NOMO-1 (cell line): ENCODE measurements at regions not wholly inside any gene's neighbourhood (a gene's known extent, or its start where the extent isn't known, plus 50 kb on each side); places are given as distances from the start of the nearest gene placed in this dataset.

Experiments
- DNase-seq, 2 experiments: peaks; one replicate each; lab custom pipeline; 2025; ENCODE audit not compliant: unreplicated experiment in 2 of 2; lab: John Stamatoyannopoulos, UW

DNA sequence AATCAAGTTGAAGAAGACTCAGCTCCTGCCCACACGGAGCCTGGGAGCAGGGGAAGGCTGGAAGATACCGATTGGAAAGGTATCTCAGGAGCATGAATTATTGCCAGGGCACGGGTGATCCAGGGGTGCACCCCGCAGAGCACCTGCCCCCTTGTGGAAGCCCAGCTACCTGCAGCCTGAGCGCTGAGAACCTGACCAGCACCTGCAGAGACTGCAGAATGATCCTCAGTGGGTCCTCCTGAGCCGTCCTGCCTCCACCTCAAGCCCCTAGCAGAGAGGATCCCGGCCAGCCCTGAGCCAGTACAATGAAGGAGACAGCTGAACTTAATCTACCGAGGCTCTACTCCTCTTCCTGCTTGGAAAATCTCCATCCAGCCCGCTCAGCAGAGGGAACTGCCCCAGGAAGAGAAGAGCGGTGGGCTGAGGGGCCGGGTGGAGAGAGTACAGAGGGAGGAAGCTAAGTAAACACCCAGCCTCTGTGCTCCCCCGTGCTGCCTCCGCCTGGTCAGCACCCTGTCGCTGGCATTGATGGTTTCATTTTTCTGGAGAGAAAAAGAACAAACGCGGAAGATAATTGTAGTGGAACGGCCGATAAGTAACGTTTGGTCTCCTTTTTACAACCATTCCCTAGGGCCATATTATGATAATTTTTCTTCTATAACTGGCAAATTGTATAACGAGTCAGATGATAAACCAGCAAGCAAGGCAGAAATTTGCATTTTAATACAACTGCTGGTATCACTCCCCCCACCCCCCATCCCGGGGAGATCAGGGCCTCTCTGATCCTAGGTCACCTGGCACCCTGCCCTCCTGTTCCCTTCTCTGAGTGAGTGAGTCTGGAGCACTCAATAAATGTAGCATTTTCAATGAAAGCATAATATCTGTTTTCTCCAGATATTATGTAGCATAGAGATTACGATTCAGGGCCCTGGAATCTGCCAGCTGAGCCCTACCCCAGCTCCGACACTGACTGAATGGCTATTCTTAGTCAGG is 204.5 kb upstream of the RPL38 start:
- peak; percentile 21 to 48 for DNase-seq

DNA sequence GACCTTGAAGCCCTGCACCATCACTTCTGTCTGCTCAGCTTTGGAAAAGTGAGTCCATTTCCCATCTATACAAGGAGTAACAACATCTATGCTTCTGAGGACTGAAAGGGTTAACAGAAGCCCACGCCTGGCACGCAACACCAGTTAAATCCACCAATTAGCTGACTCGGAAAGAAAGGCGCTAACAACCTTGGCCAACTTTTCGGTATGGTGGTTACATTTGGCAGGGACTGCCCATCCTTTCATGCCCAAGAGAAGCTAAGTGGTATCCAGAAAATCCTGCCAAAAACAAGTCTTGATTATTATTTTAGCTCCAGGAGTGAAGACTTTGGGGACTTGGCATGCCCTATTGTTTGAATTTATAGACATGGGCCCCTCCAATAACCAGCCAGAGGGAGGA is 202.3 kb upstream of the RPL38 start:
- DNase-seq, result no peak

DNA sequence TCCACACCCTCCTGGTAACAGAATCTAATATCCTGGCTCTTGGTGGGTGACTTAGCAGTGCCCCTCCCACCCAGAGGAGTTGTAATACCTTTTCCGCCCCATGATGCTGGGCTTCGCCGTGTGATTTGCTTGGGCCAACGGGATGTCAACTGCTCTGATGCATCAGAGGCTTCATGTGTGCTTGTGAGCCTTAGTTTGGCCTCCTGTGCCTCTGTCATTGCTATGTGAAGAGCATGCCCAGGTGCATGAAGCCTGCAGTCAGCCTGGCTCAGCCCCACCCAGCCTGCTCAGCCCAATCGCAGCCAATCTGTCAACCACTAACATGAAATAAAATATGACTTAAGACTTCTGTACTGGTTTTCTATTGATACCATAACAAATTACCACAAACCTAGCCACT is 201.2 kb upstream of the RPL38 start:
- no peak for DNase-seq

DNA sequence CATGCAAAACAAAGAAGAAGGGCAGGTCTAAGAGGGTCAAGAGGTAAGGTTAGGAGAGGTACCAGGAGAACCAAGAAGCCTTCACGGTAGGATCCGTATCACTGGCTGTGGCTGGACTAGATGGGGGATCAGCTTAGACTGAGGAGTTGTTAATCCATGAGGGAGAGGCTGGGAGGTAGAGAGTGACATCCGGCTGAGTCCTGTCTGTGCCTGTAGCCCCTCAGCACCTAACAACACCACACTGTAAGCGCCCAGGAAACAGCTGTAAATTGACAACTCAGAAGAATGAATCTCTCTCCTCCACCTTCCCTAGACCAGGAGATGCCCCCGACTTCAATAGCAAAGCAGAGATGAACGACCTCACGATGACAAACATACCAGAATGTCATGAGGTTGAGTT is 199.4 kb upstream of the RPL38 start:
- DNase-seq, result no peak

DNA sequence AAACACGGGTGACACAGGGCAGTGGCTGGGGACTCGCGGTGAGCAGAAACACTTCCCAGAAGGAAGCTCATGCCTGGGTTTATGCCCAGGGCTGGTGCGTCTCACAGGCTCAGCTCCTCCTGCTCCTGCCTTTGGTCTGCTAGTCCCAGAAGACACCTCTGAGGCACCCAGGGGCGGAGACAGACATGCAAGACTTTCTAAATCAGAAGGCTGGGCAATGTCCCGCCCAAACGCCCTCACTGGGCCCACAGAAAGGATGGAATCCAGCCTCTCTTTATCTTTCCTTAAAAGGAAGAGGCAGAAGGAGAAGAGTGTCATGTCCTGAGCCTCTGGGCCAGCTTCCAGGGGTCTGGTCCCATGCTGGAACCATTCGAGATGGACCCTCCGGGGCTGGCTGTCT is 197.7 kb upstream of the RPL38 start:
- no peak for DNase-seq

DNA sequence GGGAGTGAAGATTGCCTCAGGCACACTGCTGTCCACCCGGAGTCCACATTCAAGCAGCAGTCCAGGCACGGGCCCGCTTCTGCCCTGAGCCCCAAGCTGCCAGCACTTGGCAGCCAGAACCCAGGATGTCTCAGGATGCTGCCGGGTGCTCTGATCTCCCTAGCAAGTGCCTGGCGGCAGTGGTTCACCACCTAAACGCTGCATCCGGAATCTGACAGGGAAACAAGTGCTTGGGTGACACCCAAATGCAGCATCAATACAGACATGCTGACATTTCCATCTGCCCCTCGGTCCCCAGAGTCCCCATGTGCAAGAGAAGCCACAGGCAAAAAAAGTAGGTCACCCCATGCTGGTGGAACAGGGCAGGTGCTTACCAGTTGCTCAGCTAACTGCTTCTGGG is 197.1 kb upstream of the RPL38 start:
- DNase-seq, result no peak

DNA sequence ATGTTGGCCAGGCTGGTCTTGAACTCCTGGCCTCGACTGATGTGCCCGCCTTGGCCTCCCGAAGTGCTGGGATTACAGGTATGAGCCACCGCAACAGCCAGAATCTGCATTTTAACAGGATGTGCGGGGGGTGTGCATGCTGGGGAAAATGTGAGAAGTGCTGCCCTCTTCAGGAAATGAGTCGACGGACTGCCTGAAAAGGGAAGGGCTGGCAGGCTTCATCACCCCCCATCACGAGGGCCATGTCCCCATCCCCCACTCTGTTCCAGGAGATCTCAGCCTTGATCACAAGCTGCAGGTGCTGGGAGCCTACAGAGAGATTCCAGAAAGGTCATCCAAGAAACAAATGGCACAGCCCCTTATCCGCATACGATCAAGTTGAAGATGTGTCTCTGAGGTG is 195.3 kb upstream of the RPL38 start:
- DNase-seq, result peak in 1 of 2 experiments; percentile 18

DNA sequence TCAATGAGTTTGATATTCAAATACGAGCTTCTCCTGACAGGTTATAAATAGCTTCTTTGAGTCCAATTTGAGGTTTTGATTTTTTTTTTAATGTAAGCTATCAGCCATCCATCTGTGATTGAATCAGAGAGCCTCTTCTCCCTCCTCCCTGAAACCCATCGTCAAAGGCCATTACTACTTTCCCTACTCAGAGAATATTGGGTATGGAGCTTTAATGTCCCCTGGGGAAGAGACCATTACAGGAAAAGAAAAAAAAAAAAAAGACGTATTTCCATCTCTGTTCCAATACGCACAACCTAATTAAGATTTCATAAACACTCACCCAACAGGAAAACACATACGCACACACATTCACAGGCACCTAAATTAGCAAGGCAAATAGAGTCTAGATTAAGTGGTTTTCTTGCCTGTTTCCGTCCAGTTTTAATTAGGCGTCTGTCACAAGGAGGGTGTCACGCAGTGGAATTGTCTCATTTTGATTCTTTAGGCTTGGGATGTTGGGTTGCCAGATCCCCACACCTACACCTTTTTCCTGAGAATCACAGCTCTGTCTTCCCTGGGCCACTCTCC is 194.3 kb upstream of the RPL38 start:
- DNase-seq, result no peak

DNA sequence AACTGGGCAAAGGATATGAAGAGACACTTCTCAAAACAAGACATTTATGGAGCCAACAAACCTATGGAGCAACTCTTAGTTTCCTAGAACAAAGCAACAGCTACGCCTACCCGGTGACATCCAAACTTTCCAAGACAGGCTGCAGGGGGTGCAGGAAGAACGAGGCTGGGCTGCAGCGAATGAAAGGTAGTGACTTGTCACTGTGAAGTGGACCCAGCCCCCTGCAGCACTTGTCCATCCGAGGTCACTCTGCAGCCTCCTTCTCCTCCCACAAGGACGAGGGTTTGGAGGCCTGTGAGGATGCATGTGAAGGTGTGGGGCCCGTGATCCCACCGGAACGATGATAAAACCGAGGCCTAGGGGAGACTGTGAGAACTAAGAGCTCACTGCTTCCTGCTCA is 192.6 kb upstream of the RPL38 start:
- DNase-seq, result no peak

DNA sequence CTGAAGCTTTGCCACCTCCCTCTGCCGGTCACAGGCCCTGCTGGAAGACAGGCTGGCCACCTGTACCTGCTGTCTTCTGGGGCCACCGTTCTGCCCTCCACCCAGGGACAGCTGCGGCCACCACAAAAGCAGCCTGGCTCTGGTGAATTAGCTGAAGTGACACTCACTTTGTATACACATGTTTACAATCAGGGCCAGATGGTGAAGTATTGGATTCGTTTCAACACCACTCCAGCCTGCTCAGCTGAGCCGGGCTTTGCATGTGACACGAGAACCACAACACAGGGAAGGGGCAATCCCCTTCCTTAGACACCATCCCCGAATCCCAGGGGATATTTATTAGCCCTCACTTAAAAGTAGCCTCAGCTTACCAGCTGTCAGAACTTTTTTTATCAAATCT is 191.5 kb upstream of the RPL38 start:
- no peak for DNase-seq

DNA sequence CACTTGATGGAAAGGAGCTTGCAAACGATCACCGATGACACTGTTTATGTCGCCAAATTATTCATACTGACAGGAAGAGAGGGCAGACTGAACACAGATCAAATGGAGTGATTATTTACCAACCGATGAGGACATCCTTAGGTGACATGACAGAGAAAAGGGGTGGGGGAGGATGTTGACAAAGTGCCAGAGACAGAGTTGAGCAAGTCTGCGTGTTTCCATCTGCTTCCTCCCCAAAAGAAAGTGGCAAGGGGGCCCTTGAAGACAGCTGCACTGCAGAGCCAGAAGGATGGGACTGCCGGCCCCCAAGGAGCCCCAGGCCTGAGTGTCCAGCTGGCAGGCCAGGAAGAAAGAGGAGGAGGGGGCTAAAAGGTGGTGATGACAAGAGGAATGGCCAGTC is 191.0 kb upstream of the RPL38 start:
- DNase-seq, result peak; percentile 15 to 55

DNA sequence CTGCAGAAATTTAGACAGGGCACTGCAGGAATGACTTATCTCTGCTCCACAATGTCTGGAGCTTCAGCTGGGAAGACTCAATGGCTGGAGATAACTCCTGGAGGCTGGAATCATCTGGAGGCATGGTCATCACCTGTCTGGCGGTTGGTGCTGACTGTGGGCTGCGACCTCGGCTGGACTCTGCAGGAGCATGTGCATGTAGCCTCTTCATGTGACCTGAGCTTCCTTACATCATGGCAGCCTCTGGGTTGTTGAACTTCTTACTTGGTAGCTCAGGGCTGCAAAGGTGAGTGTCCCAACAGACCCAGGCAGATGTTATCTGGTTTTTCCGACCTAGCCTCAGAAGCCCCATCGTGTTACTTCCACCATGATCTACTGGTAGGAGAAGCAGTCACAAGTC is 188.2 kb upstream of the RPL38 start:
- DNase-seq, result no peak

DNA sequence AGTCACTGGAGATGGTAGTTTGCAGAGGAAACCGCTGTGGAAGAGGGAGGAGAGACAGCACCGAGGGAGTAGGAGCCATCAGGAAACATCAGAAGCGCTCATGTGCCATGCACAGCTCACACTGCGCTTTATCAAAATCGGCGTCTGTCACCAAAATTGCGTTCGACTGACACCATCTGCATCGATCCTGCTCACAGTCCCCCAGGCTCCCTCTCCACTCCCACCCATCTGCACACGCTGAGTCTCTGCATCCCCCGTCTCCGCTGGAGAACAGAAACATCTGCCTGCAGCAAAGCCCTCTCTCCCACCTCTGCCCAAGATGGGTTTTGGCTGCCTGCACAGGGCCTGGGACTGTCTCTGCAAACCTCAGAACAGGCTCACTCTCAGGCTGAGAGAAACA is 187.5 kb upstream of the RPL38 start:
- no peak for DNase-seq

DNA sequence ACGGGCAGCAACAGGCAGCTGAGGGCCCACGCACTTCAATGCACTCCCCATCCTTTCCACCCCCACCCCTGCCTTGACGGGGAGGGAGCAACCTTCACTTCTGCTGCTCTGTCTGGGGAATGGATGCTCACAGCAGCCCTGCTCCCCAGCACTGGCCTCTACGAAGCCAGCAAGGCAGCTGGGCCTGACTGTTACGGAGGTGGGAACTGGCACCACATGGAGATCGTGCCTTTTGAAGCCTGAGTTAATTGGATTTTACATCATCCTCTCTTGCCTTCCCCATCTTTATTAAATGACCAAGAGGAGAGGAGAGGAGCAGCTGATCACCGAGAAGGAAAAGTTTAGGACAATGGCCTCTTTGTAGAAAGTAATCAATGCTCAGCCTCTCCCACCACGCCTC is 187.0 kb upstream of the RPL38 start:
- no peak for DNase-seq

DNA sequence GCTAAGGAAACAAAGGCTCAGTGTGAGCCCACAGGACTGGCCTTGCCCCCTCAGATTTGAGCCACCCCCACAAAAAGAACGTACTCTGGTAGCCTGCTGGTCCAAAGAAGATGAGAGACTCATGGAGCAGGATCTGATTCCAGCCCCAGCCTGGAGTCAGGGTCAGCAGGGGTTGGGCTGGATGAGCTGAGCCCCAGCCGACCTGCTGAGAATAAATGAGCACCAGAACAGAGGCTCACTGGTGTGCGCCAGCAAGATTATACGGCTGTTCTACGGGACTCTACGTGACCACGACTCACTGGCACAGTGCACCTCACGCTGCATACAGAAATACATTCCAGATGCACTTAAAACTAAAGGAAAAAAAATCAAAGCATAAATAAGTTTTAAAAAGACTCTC is 186.0 kb upstream of the RPL38 start:
- no peak for DNase-seq

DNA sequence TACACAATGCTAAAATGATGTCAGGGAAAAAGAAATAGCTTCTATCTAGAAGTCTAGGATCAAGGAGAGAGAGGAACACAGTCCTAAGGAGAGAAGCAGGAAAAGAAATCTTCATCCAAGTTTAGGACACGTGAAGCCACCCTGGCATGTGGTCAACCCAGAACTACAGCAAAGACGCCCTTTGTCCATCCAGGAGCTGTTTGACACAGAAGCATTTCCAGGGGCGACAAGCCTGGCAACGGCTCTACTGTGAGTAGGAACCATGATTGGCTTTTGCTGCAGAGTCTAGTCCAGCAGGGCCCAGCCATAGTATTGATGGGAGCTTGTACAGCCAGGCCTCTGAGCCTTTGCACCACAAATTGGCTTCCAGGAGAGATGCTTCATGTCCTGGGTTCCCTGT is 185.4 kb upstream of the RPL38 start:
- DNase-seq, result no peak

DNA sequence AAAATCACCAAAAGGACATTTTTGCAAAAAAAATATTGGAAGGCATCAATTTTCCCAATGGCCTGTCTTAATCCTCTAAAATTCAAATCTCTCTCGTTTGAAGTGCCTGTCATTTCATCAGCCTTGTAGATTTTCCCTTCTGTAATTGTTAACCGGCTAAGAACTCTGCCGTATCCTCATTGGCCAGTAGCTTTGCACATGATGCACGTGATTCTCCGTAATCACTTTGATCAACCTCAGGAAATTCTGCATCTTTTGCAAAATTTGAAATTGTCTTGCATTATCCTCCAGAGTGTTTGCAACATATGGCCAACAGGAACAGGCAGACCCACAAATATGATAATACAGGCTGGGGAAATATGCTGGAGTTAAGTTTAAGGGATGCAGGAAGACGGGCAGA is 184.2 kb upstream of the RPL38 start:
- no peak for DNase-seq

DNA sequence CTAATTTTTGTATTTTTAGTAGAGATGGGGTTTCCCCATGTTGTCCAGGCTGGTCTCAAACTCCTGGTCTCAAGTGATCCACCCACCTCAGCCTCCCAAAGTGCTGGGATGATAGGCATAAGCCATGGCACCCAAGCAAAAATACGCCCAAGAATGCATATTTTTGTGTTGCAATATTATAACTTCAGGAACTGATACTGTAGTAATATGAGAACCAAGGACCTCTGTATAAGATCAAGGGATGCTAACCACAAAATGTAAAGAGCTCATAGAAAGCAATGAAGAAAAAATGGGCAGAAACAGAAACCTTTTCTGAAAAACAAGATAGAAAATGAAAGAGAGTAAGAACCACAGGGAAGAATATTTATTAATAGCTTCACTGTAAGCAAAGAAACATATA is 183.6 kb upstream of the RPL38 start:
- no peak for DNase-seq

DNA sequence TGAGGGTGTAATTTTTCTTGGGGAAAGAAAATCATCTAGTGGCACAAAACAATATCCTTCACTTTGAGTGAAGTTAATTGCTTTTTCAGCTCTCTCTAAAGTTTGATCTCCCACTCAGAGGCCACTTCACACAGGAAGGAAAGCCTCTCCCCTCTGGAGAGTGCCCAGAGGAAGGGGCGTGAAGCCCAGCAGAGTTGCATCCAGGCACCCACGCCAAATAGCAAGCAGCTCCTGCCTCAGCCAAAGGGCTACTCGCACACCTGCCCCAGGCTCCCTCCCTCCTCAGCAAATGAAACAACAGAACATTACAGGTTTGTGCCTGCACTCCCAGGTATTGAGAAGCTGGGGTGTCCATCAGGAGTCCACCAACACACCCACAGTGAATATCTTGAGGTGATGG is 183.0 kb upstream of the RPL38 start:
- DNase-seq, result no peak

DNA sequence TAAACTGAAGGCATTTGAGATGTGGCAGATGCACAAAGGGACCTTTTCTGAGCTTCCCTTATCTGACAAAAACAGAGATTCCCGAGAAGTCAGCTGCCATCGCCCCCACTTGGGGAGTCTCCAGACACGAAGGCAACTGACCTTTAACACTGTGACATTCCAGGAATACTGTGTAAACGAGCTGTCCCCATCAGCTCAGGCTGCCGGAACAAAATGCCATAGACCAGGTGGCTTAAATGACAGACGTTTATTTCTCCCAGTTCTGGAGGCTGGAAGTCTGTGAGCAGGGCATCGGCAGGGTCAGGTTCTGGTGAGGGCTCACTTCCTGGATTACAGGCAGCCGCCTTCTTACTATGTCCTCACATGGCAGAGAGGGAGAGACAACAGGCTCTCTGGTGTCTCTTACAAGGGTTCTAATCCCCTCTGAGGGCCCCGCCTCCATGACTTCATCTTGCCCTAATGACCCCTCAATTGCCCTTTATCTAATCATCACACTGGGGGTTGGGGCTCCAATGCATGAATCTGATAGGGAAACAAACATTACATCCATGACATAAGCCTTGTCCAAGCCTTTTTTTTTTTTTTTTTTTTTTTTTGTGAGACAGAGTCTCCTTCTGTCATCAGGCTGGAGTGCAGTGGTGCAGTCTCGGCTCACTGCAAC is 178.5 kb upstream of the RPL38 start:
- no peak for DNase-seq

DNA sequence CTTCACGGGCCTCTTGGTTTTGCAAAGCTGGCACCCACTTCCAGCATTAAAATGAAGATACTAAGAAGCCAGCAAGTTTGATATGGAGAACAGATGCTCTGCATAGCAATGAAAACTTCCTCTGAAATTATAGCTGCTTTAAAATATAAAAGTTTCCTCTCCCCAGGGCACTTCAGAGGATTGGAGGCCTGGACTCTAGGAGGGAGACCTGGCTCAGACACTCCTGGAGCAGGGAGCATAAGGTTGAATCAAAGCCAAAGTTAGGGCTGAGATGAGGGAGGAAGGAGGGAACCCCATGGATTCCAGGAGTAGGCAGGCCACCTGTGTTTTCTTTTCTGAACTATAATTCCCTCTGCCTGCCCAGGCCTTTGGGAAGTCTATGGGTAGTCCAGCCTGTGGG is 176.0 kb upstream of the RPL38 start:
- DNase-seq, result no peak
